ENCODE measurements at regions not wholly inside any gene's neighbourhood (a gene's known extent, or its start where the extent isn't known, plus 50 kb on each side); places are given as distances from the start of the nearest gene placed in this dataset.
"Not testable (repeated sequence)": the region's sequence is repeated elsewhere in the genome, so short reads cannot be mapped to it uniquely, and the experiment has no call there.

DNA sequence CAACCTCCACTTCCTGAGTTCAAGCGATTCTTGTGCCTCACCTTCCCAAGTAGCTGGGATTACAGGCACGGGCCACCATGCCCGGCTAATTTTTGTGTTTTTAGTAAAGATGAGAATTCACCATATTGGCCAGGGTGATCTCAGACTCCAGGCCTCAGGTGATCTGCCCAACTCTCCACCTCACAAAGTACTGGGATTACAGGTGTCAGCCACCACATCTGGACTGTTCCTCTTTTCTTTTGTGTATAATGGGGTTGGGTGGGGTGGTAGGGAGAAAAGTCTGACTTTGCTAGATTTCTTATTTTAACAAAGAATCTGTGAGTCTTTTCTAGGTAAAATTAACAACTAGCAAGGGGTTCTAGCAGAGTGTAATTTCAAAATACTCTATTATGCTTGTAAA, 92.7 kb upstream of the AMN1 start:
- H3K9me3 ChIP-seq (replicated peaks) = 0 out of 2 replicates have a peak, but pooled peaks cover 3% of the 10 kb centered on the region
- no peak overlapping the region for H3K4me3 ChIP-seq
- H3K4me1 ChIP-seq (replicated peaks) = no peaks in the 10 kb centered on the region
- no peak overlapping the region for H3K27ac ChIP-seq
- no peak for DNase-seq (ENCODE audit: low read depth in 1 of 2, low spot score in 2 of 2)
- no peaks in the 10 kb centered on the region for H3K36me3 ChIP-seq
- no peaks in the 10 kb centered on the region for H3K27me3 ChIP-seq (replicated peaks)

- DNase-seq (ENCODE audit: low read depth in 1 of 2, low spot score in 2 of 2) = no peak
- H3K4me1 ChIP-seq (replicated peaks) = no peaks in the 10 kb centered on the region
- no peaks in the 10 kb centered on the region for H3K36me3 ChIP-seq
- H3K27me3 ChIP-seq (replicated peaks) = no peaks in the 10 kb centered on the region
- H3K4me3 ChIP-seq = no peak overlapping the region
- H3K9me3 ChIP-seq (replicated peaks) = 0 out of 2 replicates have a peak, but pooled peaks cover under 1% of the 10 kb centered on the region
- H3K27ac ChIP-seq = no peak overlapping the region
Measured at GRCh38 chr12:31820832-31821231, 92.0 kb upstream of the AMN1 start.

DNA sequence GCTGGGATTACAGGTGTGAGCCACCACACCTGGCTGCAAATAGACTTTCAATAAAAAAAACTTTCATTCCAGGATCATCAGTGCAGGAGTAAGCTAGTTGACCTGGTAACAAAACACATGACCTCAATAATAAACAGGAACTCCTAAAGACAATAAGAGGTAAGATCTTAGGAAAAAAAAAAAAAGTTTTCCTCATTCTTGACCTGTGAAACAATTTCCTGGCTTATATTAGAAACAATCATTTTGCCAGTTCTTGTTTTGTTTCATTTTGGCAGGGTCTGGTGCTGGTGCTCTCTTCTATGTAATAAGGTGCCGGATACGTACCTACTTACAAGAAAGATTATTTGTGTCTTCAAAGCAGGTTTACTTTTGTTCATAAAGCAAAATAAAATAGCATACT, 90.6 kb upstream of the AMN1 start:
- Histone ChIP-seq H3K27me3 (replicated peaks) (no peaks in the 10 kb centered on the region), H3K9me3 (replicated peaks) (no peaks in the 10 kb centered on the region), H3K4me1 (replicated peaks) (no peaks in the 10 kb centered on the region), H3K4me3 (no peak overlapping the region), H3K36me3 (no peaks in the 10 kb centered on the region), H3K27ac (no peak overlapping the region)
- no peak for DNase-seq (ENCODE audit: low read depth in 1 of 2, low spot score in 2 of 2)

GRCh38 chr12:31818623-31819268, 89.9 kb upstream of the AMN1 start:
- H3K27me3 ChIP-seq (replicated peaks) = no peaks in the 10 kb centered on the region
- H3K4me3 ChIP-seq = no peak overlapping the region
- no peaks in the 10 kb centered on the region for H3K4me1 ChIP-seq (replicated peaks)
- H3K36me3 ChIP-seq = no peaks in the 10 kb centered on the region
- H3K27ac ChIP-seq = no peak overlapping the region
- no peak for DNase-seq (ENCODE audit: low read depth in 1 of 2, low spot score in 2 of 2)
- no peaks in the 10 kb centered on the region for H3K9me3 ChIP-seq (replicated peaks)

GRCh38 chr12:31817120-31817519, 88.3 kb upstream of the AMN1 start:
- no peaks in the 10 kb centered on the region for H3K36me3 ChIP-seq
- H3K4me3 ChIP-seq = no peak overlapping the region
- H3K4me1 ChIP-seq (replicated peaks) = no peaks in the 10 kb centered on the region
- H3K27me3 ChIP-seq (replicated peaks) = no peaks in the 10 kb centered on the region
- no peak overlapping the region for H3K27ac ChIP-seq
- DNase-seq (ENCODE audit: low read depth in 1 of 2, low spot score in 2 of 2) = no peak
- no peaks in the 10 kb centered on the region for H3K9me3 ChIP-seq (replicated peaks)

- Histone ChIP-seq H3K36me3 (no peaks in the 10 kb centered on the region), H3K4me1 (replicated peaks) (no peaks in the 10 kb centered on the region), H3K4me3 (no peak overlapping the region), H3K27me3 (replicated peaks) (no peaks in the 10 kb centered on the region), H3K27ac (no peak overlapping the region), H3K9me3 (replicated peaks) (no peaks in the 10 kb centered on the region)
- no peak for DNase-seq (ENCODE audit: low read depth in 1 of 2, low spot score in 2 of 2)
Measured at GRCh38 chr12:31815096-31815495, 86.3 kb upstream of the AMN1 start.

- Histone ChIP-seq H3K4me1 (replicated peaks) (no peaks in the 10 kb centered on the region), H3K36me3 (no peaks in the 10 kb centered on the region), H3K4me3 (no peak overlapping the region), H3K27me3 (replicated peaks) (no peaks in the 10 kb centered on the region), H3K9me3 (replicated peaks) (no peaks in the 10 kb centered on the region), H3K27ac (no peak overlapping the region)
- no peak for DNase-seq (ENCODE audit: low read depth in 1 of 2, low spot score in 2 of 2)
Measured at GRCh38 chr12:31813305-31813704, 84.5 kb upstream of the AMN1 start.

DNA sequence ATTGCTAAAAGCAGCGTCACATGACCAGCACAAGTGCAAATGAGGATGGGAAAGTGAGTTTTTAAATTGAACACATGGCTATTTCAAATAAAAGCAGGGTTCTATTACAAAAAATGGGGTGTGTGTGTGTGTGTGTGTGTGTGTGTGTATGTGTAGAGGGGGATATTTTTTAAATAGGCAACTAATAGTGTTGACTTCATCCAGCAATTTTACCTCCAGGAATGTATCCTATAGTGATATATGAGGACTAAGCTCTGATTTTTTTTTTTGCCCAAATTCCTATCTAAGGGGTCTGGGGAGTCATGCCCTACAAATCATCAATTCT, 78.9 kb upstream of the AMN1 start:
- no peak overlapping the region for H3K4me3 ChIP-seq
- no peaks in the 10 kb centered on the region for H3K9me3 ChIP-seq (replicated peaks)
- DNase-seq (ENCODE audit: low read depth in 1 of 2, low spot score in 2 of 2) = no peak
- H3K4me1 ChIP-seq (replicated peaks) = no peaks in the 10 kb centered on the region
- no peaks in the 10 kb centered on the region for H3K36me3 ChIP-seq
- no peaks in the 10 kb centered on the region; the same call in 1 of the 2 replicates for H3K27me3 ChIP-seq (replicated peaks)
- H3K27ac ChIP-seq = no peak overlapping the region

DNA sequence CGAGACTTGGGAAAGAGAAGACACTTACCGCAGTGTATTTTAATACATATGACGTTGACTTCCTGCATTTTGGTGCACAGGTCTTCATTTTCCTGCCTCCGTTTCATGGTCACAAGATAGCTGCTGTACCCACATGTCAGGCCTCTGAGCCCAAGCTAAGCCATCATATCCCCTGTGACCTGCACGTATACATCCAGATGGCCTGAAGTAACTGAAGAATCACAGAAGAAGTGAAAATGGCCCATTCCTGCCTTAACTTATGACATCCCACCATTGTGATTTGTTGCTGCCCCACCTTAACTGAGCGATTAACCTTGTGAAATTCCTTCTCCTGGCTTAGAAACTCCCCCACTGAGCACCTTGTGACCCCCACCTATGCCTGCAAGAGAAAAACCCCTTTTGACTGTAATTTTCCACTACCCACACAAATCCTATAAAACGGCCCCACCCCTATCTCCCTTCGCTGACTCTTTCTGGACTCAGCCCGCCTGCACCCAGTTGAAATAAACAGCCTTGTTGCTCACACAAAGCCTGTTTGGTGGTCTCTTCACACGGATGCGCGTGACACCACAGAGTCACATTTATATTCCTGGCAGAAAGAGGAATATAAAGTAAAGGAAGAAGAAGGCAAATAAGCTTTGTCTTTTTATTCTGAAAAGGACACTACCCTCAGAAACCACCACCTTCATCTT, 78.4 kb upstream of the AMN1 start:
- H3K27ac ChIP-seq; H3K27me3 ChIP-seq (replicated peaks); H3K4me3 ChIP-seq; DNase-seq (ENCODE audit: low read depth in 1 of 2, low spot score in 2 of 2); H3K36me3 ChIP-seq; H3K9me3 ChIP-seq (replicated peaks); H3K4me1 ChIP-seq (replicated peaks): not testable (repeated sequence)

DNA sequence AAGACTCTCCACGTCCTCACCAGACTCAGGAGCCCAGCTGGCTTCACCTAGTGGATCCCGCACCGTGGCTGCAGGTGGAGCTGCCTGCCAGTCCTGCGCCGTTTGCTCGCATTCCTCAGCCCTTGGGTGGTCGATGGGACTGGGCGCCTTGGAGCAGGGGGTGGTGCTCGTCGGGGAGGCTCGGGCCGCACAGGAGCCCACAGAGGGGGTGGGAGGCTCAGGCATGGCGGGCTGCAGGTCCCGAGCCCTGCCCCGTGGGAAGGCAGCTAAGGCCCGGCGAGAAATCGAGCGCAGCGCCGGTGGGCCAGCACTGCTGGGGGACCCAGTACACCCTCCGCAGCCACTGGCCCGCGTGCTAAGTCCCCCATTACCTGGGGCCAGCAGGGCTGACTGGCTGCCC, 76.9 kb upstream of the AMN1 start:
- H3K9me3 ChIP-seq (replicated peaks); H3K27ac ChIP-seq; H3K27me3 ChIP-seq (replicated peaks); H3K4me3 ChIP-seq; H3K4me1 ChIP-seq (replicated peaks); H3K36me3 ChIP-seq; DNase-seq (ENCODE audit: low read depth in 1 of 2, low spot score in 2 of 2): not testable (repeated sequence)

DNA sequence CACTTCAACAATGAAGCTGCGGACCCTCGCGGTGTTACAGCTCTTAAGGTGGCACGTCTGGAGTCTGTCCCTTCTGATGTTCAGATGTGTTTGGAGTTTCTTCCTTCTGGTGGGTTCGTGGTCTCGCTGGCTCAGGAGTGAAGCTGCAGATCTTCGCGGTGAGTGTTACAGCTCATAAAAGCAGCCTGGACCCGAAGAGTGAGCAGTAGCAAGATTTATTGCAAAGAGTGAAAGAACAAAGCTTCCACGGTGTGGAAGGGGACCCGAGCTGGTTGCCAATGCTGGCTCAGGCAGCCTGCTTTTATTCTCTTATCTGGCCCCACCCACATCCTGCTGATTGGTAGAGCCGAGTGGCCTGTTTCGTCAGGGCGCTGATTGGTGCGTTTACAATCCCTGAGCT, 75.9 kb upstream of the AMN1 start:
- not testable (repeated sequence) for DNase-seq (ENCODE audit: low read depth in 1 of 2, low spot score in 2 of 2)

DNA sequence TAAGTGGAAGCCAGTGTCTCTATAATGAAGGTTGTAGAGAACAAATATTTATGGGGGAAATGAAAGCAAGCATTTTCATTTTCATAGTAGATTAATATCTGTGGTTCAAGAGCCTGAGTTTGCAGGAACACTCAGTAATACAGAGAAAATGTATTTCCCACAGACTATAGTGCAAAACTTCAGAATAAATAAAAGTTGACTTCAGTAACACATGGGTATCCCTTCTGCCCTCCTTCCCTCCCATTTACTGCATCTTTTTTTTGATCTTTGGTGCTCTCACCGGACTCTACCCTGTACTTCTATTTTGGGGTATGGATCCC, 75.3 kb upstream of the AMN1 start:
- Histone ChIP-seq H3K4me3 (no peak overlapping the region), H3K4me1 (replicated peaks) (no peaks in the 10 kb centered on the region), H3K27me3 (replicated peaks) (no peaks in the 10 kb centered on the region; the same call in 1 of the 2 replicates), H3K36me3 (no peaks in the 10 kb centered on the region), H3K9me3 (replicated peaks) (no peaks in the 10 kb centered on the region), H3K27ac (no peak overlapping the region)
- DNase-seq (ENCODE audit: low read depth in 1 of 2, low spot score in 2 of 2) = no peak

More for the DNA sequence above, 75.9 kb upstream of the AMN1 start:
- not testable (repeated sequence) for H3K27ac ChIP-seq; H3K27me3 ChIP-seq (replicated peaks); H3K36me3 ChIP-seq; H3K4me3 ChIP-seq; H3K9me3 ChIP-seq (replicated peaks); H3K4me1 ChIP-seq (replicated peaks)

GRCh38 chr12:31803306-31804184, 74.7 kb upstream of the AMN1 start:
- Histone ChIP-seq H3K9me3 (replicated peaks) (no peaks in the 10 kb centered on the region), H3K4me3 (no peak overlapping the region), H3K4me1 (replicated peaks) (no peaks in the 10 kb centered on the region), H3K27me3 (replicated peaks) (no peaks in the 10 kb centered on the region; the same call in 1 of the 2 replicates), H3K36me3 (no peaks in the 10 kb centered on the region), H3K27ac (no peak overlapping the region)
- DNase-seq (ENCODE audit: low read depth in 1 of 2, low spot score in 2 of 2) = no peak

DNA sequence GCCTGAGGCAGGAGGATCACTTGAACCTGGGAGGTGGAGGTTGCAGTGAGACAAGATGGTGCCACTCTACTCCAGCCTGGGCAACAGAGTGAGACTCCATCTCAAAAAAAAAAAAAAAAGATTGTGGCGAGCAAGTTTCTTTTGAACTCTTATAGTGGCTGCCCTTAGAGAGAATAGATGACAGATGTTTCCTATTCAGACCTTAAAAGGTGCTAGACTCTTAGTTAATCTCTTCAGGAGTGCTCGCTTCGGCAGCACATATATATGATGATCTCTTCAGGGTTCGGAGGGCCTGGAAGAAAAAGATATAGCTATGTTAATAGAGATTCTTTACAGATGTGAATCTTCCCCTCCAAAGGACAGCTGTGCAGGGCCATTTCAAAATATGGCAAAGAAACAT, 73.1 kb upstream of the AMN1 start:
- DNase-seq (ENCODE audit: low read depth in 1 of 2, low spot score in 2 of 2) = no peak
- Histone ChIP-seq H3K27ac (no peak overlapping the region), H3K36me3 (no peaks in the 10 kb centered on the region)

More for the DNA sequence above, 73.1 kb upstream of the AMN1 start:
- H3K4me3 ChIP-seq = no peak overlapping the region
- no peaks in the 10 kb centered on the region; the same call in 1 of the 2 replicates for H3K27me3 ChIP-seq (replicated peaks)
- H3K9me3 ChIP-seq (replicated peaks) = no peaks in the 10 kb centered on the region
- no peaks in the 10 kb centered on the region for H3K4me1 ChIP-seq (replicated peaks)
